ENCODE measurements at regions not wholly inside any gene's neighbourhood (a gene's known extent, or its start where the extent isn't known, plus 50 kb on each side); places are given as distances from the start of the nearest gene placed in this dataset.

- Histone ChIP-seq H3K27me3 (no peaks in the 10 kb centered on the region), H3K27ac (no peak overlapping the region), H3K4me3 (replicated peaks in 1 of 3) (no peak overlapping the region), H3K4me1 (no peaks in the 10 kb centered on the region), H3K36me3 (no peaks in the 10 kb centered on the region), H3K9me3 (no peaks in the 10 kb centered on the region)
- TF ChIP-seq POLR2A (IDR thresholded peaks at IDR 0.05), result no peak
- TF ChIP-seq, protein P1, sequence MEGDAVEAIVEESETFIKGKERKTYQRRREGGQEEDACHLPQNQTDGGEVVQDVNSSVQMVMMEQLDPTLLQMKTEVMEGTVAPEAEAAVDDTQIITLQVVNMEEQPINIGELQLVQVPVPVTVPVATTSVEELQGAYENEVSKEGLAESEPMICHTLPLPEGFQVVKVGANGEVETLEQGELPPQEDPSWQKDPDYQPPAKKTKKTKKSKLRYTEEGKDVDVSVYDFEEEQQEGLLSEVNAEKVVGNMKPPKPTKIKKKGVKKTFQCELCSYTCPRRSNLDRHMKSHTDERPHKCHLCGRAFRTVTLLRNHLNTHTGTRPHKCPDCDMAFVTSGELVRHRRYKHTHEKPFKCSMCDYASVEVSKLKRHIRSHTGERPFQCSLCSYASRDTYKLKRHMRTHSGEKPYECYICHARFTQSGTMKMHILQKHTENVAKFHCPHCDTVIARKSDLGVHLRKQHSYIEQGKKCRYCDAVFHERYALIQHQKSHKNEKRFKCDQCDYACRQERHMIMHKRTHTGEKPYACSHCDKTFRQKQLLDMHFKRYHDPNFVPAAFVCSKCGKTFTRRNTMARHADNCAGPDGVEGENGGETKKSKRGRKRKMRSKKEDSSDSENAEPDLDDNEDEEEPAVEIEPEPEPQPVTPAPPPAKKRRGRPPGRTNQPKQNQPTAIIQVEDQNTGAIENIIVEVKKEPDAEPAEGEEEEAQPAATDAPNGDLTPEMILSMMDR (IDR thresholded peaks at IDR 0.05), result no peak
- intact Hi-C loops (cut with DNase I), result no loop called here
- 76 to 92% methylated on average over 2 of the region's 2 CpGs for WGBS, 2 donors
- DNase-seq, result no peak
These were observed 647.7 kb upstream of the NRSN1 start for GRCh38 chr6:23478312-23478711.

DNA sequence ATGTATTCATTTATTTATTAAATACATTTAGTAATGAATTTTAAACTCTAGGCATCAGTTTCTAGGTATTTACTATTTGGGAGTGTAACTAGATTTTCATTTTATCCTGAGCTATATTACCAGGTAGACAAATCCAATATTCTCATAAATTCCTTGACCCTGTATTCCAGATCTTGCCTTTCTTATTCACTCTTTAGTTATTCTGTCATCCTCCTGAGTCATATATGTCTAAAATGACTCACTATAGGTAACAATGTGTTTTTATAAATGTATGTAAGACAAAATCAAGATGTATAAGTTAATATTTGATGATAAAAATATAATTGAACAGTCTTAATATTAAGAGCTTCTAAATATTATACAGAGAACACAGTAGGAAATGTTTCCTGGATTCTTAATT lies 642.1 kb upstream of the NRSN1 start:
- Histone ChIP-seq H3K4me3 (replicated peaks in 1 of 3) (no peak overlapping the region), H3K36me3 (no peaks in the 10 kb centered on the region)
- TF ChIP-seq, protein P1 (IDR thresholded peaks at IDR 0.05), result no peak
- no peak for TF ChIP-seq POLR2A (IDR thresholded peaks at IDR 0.05)

DNA sequence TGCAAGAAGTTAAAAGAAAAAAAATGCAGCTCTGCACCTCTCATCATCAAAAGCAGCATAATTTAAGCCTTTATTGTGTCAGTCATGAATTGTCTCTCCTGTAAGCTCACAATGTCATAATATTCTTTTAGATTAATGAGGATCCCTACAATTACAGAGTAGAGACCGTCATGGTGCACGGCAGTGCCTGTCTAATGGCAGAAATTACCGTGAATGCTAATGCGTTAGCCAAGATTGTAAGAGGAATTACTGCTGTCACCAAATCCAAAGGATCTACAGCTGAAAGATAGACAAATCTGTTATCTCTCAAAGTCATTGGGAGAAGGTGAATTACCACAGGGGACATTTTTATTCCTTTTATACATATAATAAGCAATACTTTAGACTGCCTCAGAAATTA lies 631.6 kb upstream of the NRSN1 start:
- Histone ChIP-seq H3K9me3 (no peaks in the 10 kb centered on the region), H3K36me3 (no peaks in the 10 kb centered on the region), H3K4me1 (no peaks in the 10 kb centered on the region), H3K27me3 (no peaks in the 10 kb centered on the region), H3K27ac (no peak overlapping the region), H3K4me3 (replicated peaks in 1 of 3) (no peak overlapping the region)
- no peak for DNase-seq
- 90 to 97% methylated on average over 4 of the region's 4 CpGs for WGBS, 2 donors
- TF ChIP-seq POLR2A (IDR thresholded peaks at IDR 0.05), result no peak
- TF ChIP-seq, protein P1 (IDR thresholded peaks at IDR 0.05), result no peak
- intact Hi-C loops (cut with DNase I), result no loop called here

More for the DNA sequence above, 642.1 kb upstream of the NRSN1 start:
- no peak for DNase-seq
- intact Hi-C loops (cut with DNase I), result no loop called here
- Histone ChIP-seq H3K9me3 (no peaks in the 10 kb centered on the region), H3K4me1 (no peaks in the 10 kb centered on the region), H3K27ac (no peak overlapping the region), H3K27me3 (no peaks in the 10 kb centered on the region)

DNA sequence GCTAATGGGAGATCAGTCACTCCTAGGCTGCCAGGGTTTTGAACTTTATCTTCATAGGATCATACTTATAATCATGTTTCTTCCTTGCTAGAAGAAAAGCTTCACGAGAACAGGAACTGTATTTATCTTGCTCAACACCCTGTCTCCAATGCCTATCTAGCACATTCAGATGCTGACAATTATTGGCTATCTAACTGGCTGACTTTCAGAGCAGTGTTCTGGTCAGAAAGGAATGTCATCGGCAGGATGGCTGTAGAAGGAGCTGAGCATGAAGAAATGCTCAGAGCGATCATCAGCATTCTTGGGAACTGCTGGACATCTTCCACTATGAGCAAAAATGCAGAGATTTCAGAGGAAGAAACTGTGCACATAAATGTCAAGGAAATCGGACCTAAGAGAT lies 628.0 kb upstream of the NRSN1 start:
- no peaks in the 10 kb centered on the region for H3K27me3 ChIP-seq
- H3K9me3 ChIP-seq, result no peaks in the 10 kb centered on the region
- H3K27ac ChIP-seq, result no peak overlapping the region
- no peak for TF ChIP-seq POLR2A (IDR thresholded peaks at IDR 0.05)
- TF ChIP-seq, protein P1 (IDR thresholded peaks at IDR 0.05), result no peak
- DNase-seq, result no peak
- WGBS, 2 donors, result 69 to 71% methylated on average over 4 of the region's 4 CpGs
- no peak overlapping the region for H3K4me3 ChIP-seq (replicated peaks in 1 of 3)
- no peaks in the 10 kb centered on the region for H3K36me3 ChIP-seq
- no peaks in the 10 kb centered on the region for H3K4me1 ChIP-seq
- intact Hi-C loops (cut with DNase I), result no loop called here

GRCh38 chr6:23499549-23499948 lies 626.5 kb upstream of the NRSN1 start:
- H3K27ac ChIP-seq, result no peak overlapping the region
- H3K27me3 ChIP-seq, result no peaks in the 10 kb centered on the region
- no peaks in the 10 kb centered on the region for H3K4me1 ChIP-seq
- no peak for DNase-seq
- intact Hi-C loops (cut with DNase I), result no loop called here
- 87 to 90% methylated on average over 1 of the region's 1 CpG for WGBS, 2 donors
- no peak for TF ChIP-seq POLR2A (IDR thresholded peaks at IDR 0.05)
- TF ChIP-seq, protein P1 (IDR thresholded peaks at IDR 0.05), result no peak
- no peaks in the 10 kb centered on the region for H3K36me3 ChIP-seq
- H3K9me3 ChIP-seq, result no peaks in the 10 kb centered on the region
- H3K4me3 ChIP-seq (replicated peaks in 1 of 3), result no peak overlapping the region

Measured in thyroid gland (tissue), 4 donors.